Kidney epithelial cell (primary cell): ENCODE measurements at regions not wholly inside any gene's neighbourhood (a gene's known extent, or its start where the extent isn't known, plus 50 kb on each side); places are given as distances from the start of the nearest gene placed in this dataset.
"Not testable (repeated sequence)": the region's sequence is repeated elsewhere in the genome, so short reads cannot be mapped to it uniquely, and the experiment has no call there.

Experiments used
- DNase-seq: peaks from one replicate; pipeline ENCODE4 v3.0.0-alpha.2; 2010; ENCODE audit warnings: low read depth
- H3K27me3 ChIP-seq: 2 replicates; pipeline ENCODE4 v1.6.0; 2011; ENCODE audit warnings: low read length; ENCODE audit not compliant: control insufficient read depth, insufficient read depth
- H3K36me3 ChIP-seq: 2 replicates; pipeline ENCODE4 v1.5.1; 2011; ENCODE audit warnings: low read length; ENCODE audit not compliant: control insufficient read depth, insufficient read depth
- H3K4me3 ChIP-seq: 2 replicates; pipeline ENCODE4 v1.5.1; 2011; ENCODE audit warnings: low read depth, mild to moderate bottlenecking, control low read depth, low read length
- TF ChIP-seq, protein P1 (sequence below): IDR thresholded peaks from 2 replicates; pipeline ENCODE4 v1.5.1; 2011; ENCODE audit warnings: mild to moderate bottlenecking, moderate library complexity, low read length, control low read depth, inconsistent platforms; ENCODE audit not compliant: insufficient read depth, poor library complexity, severe bottlenecking

DNA sequence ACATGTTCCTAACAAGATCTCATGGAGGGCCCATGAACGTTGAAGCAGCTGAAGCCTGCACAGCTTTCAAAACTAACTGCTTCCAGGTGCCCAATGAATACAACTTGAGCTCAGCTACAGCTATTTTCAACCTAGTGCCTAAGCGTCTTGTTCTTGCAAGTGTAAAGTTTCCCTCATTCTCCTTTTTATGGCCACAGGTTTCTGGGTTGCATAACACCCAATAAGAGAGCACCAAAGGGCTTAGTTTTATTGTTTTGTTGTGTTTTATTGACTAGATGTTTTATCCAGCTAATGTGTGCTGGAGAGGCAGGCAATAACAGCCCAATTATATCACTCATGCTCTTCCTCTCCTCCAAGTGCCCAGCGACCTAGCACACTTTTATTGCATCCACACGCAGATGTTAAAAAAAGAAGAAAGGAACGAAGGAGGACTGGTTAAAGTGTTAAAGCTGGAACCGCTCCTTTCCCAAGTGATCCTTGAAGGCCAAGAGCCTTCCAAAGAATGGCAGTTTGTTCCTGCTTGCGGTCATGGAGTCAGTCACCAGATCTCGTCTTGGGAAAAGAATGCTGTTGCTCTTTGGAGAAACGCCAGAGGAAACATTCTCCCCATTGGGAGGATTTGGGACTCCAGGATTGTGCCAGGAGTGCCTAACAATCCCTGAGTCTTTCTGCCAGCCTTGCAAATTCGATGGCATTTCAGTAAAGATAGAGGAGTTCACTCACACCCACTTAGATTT, 156.9 kb downstream of the MEX3B start:
- no peak overlapping the region for H3K4me3 ChIP-seq
- H3K36me3 ChIP-seq: no peaks in the 10 kb centered on the region
- DNase-seq: no peak
- H3K27me3 ChIP-seq: no peaks in the 10 kb centered on the region
- TF ChIP-seq, protein P1, sequence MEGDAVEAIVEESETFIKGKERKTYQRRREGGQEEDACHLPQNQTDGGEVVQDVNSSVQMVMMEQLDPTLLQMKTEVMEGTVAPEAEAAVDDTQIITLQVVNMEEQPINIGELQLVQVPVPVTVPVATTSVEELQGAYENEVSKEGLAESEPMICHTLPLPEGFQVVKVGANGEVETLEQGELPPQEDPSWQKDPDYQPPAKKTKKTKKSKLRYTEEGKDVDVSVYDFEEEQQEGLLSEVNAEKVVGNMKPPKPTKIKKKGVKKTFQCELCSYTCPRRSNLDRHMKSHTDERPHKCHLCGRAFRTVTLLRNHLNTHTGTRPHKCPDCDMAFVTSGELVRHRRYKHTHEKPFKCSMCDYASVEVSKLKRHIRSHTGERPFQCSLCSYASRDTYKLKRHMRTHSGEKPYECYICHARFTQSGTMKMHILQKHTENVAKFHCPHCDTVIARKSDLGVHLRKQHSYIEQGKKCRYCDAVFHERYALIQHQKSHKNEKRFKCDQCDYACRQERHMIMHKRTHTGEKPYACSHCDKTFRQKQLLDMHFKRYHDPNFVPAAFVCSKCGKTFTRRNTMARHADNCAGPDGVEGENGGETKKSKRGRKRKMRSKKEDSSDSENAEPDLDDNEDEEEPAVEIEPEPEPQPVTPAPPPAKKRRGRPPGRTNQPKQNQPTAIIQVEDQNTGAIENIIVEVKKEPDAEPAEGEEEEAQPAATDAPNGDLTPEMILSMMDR: no peak

DNA sequence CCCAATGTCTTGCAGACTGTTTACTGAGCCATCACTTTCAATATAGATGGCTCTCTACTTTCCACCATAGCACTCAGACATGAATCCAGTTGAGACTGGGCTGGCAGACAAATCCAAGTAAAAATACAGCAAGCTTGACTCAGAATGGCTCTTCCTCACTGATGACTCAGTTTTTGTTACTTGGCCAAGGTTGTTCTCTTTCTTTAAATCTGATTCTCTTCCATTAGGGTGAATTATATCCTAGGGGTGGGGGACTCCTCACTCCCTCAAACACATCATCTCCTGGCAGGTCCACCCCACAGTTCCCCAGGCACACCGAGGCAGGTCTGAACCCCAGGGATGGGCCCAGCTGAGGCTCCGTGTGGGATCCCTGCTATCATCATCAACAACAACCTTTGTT, 157.9 kb downstream of the MEX3B start:
- TF ChIP-seq, protein P1: no peak
- DNase-seq: no peak
- H3K4me3 ChIP-seq: no peak overlapping the region

DNA sequence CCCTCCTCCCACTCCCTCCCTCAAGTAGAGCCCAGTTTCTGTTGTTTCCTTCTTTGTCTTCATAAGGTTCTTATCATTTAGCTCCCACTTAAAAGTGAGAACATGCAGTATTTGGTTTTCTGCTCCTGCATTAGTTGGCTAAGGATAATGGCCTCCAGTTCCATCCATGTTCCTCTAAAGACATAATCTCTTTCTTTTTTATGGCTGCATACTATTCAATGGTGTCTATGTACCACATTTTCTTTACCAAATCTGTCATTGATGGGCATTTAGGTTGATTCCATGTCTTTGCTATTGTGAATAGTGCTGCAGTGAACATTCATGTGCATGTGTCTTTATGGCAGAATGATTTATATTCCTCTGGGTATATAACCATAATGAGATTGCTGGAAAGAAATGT, 158.6 kb downstream of the MEX3B start:
- not testable (repeated sequence) for DNase-seq, H3K36me3 ChIP-seq, H3K27me3 ChIP-seq, H3K4me3 ChIP-seq

More for the DNA sequence above, 157.9 kb downstream of the MEX3B start:
- H3K27me3 ChIP-seq: no peaks in the 10 kb centered on the region
- no peaks in the 10 kb centered on the region for H3K36me3 ChIP-seq

DNA sequence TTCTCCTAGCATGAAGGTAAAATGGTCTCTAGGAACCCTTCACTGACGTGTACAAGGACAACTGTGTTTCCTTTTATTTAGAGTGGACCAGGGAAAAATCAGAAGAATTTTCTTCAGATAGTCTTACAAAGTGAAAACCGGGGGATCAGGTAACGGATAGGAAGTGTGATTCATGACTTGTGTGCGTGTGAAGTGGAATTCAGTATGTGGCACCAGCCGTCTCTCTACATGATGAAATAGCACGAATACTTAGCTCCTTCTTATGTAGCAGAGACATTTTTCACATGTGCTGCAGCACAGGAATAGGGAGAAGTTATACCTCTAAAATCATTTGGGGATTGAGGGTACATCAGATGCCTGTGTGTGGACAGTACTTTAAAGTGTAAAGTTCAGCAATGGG, 159.2 kb downstream of the MEX3B start:
- TF ChIP-seq, protein P1: no peak
- Histone ChIP-seq H3K4me3 (no peak overlapping the region), H3K36me3 (no peaks in the 10 kb centered on the region), H3K27me3 (no peaks in the 10 kb centered on the region)
- DNase-seq: no peak

DNA sequence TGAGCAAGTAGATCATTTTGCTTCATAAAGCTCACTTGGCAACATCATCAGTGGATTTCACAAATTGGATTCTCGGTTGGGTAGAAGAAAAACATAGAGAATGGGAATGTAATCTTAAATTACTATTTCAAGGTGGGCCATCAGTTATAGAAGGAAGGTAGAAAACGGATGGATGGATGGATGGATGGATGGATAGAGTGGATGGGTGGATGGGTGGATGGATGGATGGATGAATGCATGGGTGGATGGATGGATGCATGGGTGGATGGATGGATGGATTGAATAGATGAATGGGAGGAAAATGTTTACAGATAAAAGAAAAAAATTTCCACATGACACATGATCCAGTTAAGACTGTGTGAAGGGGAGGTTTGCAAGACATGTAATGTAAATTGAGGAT, 159.7 kb downstream of the MEX3B start:
- no peak for DNase-seq
- TF ChIP-seq, protein P1: no peak
- Histone ChIP-seq H3K27me3 (no peaks in the 10 kb centered on the region), H3K4me3 (no peak overlapping the region), H3K36me3 (no peaks in the 10 kb centered on the region)

DNA sequence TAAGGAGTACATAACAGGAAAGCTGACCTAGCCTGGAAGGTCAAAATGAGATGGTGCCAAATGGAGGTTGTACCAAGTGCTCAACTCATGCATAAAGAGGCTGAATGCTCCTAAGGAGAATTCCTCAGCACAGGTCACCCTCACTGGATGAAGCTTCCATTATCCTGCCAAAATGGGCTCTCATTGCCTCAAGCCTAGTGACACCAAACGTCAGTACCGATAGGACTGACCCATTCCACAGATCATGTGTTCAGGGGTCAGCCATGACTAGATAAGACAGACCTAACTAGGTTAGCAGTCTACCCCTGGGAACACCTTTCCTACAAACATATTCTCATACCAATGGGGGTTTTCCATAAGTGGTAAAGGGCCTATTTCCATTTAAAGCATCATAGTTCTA, 160.7 kb downstream of the MEX3B start:
- Histone ChIP-seq H3K36me3 (no peaks in the 10 kb centered on the region), H3K27me3 (no peaks in the 10 kb centered on the region), H3K4me3 (no peak overlapping the region)
- DNase-seq: no peak
- TF ChIP-seq, protein P1: no peak
